ENCODE measurements at regions not wholly inside any gene's neighbourhood (a gene's known extent, or its start where the extent isn't known, plus 50 kb on each side); places are given as distances from the start of the nearest gene placed in this dataset.

- TF ChIP-seq CTCF (IDR thresholded peaks at IDR 0.05) (no peak), POLR2A (IDR thresholded peaks at IDR 0.05) (no peak)
Measured at GRCh38 chrX:121283921-121284320, 236.5 kb downstream of the GLUD2 start.

Measured in testis (tissue), 2 donors.